ENCODE measurements at regions not wholly inside any gene's neighbourhood (a gene's known extent, or its start where the extent isn't known, plus 50 kb on each side); places are given as distances from the start of the nearest gene placed in this dataset.

GRCh38 chr2:71815701-71816474 is 331.8 kb downstream of the CYP26B1 start:
- TF ChIP-seq, protein P1, sequence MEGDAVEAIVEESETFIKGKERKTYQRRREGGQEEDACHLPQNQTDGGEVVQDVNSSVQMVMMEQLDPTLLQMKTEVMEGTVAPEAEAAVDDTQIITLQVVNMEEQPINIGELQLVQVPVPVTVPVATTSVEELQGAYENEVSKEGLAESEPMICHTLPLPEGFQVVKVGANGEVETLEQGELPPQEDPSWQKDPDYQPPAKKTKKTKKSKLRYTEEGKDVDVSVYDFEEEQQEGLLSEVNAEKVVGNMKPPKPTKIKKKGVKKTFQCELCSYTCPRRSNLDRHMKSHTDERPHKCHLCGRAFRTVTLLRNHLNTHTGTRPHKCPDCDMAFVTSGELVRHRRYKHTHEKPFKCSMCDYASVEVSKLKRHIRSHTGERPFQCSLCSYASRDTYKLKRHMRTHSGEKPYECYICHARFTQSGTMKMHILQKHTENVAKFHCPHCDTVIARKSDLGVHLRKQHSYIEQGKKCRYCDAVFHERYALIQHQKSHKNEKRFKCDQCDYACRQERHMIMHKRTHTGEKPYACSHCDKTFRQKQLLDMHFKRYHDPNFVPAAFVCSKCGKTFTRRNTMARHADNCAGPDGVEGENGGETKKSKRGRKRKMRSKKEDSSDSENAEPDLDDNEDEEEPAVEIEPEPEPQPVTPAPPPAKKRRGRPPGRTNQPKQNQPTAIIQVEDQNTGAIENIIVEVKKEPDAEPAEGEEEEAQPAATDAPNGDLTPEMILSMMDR (IDR thresholded peaks at IDR 0.05 in 2 of 3, conservative IDR thresholded peaks at IDR 0.05 in 1 of 3; ENCODE audit: control insufficient read depth in 2 of 3, extremely low read depth in 1 of 3, insufficient read depth in 1 of 3, low read depth in 3 of 3, low read length in 3 of 3): no peak
- no peak for TF ChIP-seq BRCA1 (IDR thresholded peaks at IDR 0.05; ENCODE audit: low read depth, low read length)
- no peak for TF ChIP-seq HDGF (IDR thresholded peaks at IDR 0.05)
- TF ChIP-seq TARDBP (IDR thresholded peaks at IDR 0.05; ENCODE audit: borderline replicate concordance): no peak
- no peak for TF ChIP-seq EP300 (IDR thresholded peaks at IDR 0.05; ENCODE audit: borderline replicate concordance in 1 of 2, control insufficient read depth in 1 of 2, low read depth in 2 of 2, low read length in 2 of 2)
- TF ChIP-seq PBX3 (IDR thresholded peaks at IDR 0.05; ENCODE audit: insufficient replicate concordance, low read depth, low read length): no peak

Measured in GM12878 (cell line).